HG02938 (cell line): ENCODE measurements at regions not wholly inside any gene's neighbourhood (a gene's known extent, or its start where the extent isn't known, plus 50 kb on each side); places are given as distances from the start of the nearest gene placed in this dataset.

Experiments used
- ATAC-seq: cut with Tn5 transposase; IDR thresholded peaks from one replicate; pipeline ENCODE4 v1.9.1; 2021; ENCODE audit warnings: mild to moderate bottlenecking, moderate library complexity; ENCODE audit not compliant: unreplicated experiment

GRCh38 chr1:48055876-48056764, 58.9 kb upstream of the TRABD2B start:
- no peak for ATAC-seq

GRCh38 chr1:48054232-48054631, 57.0 kb upstream of the TRABD2B start:
- no peak for ATAC-seq

- ATAC-seq, result no peak
Observed at GRCh38 chr1:48052923-48053291, 55.7 kb upstream of the TRABD2B start.

- no peak for ATAC-seq
Observed at GRCh38 chr1:48051466-48052126, 54.4 kb upstream of the TRABD2B start.

- no peak for ATAC-seq
Observed at GRCh38 chr1:48049823-48050535, 52.8 kb upstream of the TRABD2B start.

GRCh38 chr1:48048980-48049379, 51.8 kb upstream of the TRABD2B start:
- no peak for ATAC-seq

GRCh38 chr1:48048064-48048463, 50.9 kb upstream of the TRABD2B start:
- no peak for ATAC-seq

GRCh38 chr1:48047116-48047515, 49.9 kb upstream of the TRABD2B start:
- no peak for ATAC-seq
